ENCODE measurements at regions not wholly inside any gene's neighbourhood (a gene's known extent, or its start where the extent isn't known, plus 50 kb on each side); places are given as distances from the start of the nearest gene placed in this dataset.

DNA sequence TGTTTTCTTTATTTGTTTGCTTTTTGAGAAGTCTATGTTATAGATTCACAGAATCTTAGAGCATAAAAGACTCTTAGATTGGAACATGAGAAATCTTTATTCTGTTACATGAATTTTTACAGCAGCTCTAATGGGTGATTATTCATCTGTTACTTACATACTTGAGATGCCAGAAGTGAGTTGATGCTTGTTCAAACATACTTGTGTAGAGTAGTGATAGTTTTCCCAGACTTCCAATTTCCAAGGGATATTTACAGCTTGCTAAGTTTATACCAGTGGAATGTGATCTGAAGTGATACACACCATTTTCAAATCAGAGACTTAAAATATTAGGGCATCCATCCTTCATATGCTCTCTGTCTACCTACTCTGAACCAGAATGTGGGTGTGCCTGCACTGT, 252.9 kb upstream of the SMIM31 start:
- TF ChIP-seq, protein P1, sequence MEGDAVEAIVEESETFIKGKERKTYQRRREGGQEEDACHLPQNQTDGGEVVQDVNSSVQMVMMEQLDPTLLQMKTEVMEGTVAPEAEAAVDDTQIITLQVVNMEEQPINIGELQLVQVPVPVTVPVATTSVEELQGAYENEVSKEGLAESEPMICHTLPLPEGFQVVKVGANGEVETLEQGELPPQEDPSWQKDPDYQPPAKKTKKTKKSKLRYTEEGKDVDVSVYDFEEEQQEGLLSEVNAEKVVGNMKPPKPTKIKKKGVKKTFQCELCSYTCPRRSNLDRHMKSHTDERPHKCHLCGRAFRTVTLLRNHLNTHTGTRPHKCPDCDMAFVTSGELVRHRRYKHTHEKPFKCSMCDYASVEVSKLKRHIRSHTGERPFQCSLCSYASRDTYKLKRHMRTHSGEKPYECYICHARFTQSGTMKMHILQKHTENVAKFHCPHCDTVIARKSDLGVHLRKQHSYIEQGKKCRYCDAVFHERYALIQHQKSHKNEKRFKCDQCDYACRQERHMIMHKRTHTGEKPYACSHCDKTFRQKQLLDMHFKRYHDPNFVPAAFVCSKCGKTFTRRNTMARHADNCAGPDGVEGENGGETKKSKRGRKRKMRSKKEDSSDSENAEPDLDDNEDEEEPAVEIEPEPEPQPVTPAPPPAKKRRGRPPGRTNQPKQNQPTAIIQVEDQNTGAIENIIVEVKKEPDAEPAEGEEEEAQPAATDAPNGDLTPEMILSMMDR (IDR thresholded peaks at IDR 0.05; ENCODE audit: unreplicated experiment): no peak
- H3K9me3 Mint-ChIP-seq (ENCODE audit: unreplicated experiment): no peaks in the 10 kb centered on the region
- no peak overlapping the region for H3K4me3 Mint-ChIP-seq (ENCODE audit: unreplicated experiment)
- no peaks in the 10 kb centered on the region for H3K36me3 Mint-ChIP-seq (ENCODE audit: insufficient read depth, unreplicated experiment)
- intact Hi-C loops (cut with micrococcal nuclease): no loop called here
- H3K27me3 Mint-ChIP-seq (ENCODE audit: insufficient read depth, unreplicated experiment): no peaks in the 10 kb centered on the region
- peak overlapping the region; percentile 87 for H3K27ac Mint-ChIP-seq (ENCODE audit: low read depth, unreplicated experiment)
- peaks cover 7% of the 10 kb centered on the region for H3K4me1 Mint-ChIP-seq (ENCODE audit: insufficient read depth, unreplicated experiment)
- DNase-seq (ENCODE audit: unreplicated experiment): no peak
- CTCF ChIA-PET: no interaction called here
- BruUV-seq (replicated peaks): no TSS peak
- POLR2A ChIA-PET: interaction anchor here (1.0 to 1.5 kb wide), 2 partner anchors 13 to 36 kb away, joined by 4 read pairs; no protein-coding TSS in a partner anchor

DNA sequence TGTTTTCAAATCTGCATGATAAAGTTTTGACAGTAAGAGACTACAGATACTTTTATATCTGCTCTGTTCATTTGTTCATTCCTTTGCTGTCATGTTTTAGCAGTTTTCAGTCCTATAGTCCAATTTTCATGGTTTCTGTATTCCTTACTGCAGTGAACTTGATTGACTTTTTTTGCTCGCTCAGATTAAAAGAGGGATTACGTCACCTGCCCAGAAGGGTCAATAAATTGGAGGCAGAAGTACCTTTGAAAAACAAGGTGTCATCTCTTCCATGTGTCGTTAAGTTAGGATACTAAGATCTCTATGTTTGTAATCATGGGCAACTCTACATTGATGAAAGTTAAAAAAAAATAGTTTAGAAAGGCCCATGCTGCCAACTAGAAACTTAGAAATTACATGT, 250.1 kb upstream of the SMIM31 start:
- Mint-ChIP-seq H3K27me3 (ENCODE audit: insufficient read depth, unreplicated experiment) (no peaks in the 10 kb centered on the region), H3K4me1 (ENCODE audit: insufficient read depth, unreplicated experiment) (peaks cover 7% of the 10 kb centered on the region), H3K36me3 (ENCODE audit: insufficient read depth, unreplicated experiment) (no peaks in the 10 kb centered on the region), H3K4me3 (ENCODE audit: unreplicated experiment) (no peak overlapping the region), H3K9me3 (ENCODE audit: unreplicated experiment) (no peaks in the 10 kb centered on the region), H3K27ac (ENCODE audit: low read depth, unreplicated experiment) (no peak overlapping the region)
- BruUV-seq (replicated peaks): no TSS peak
- ChIA-PET CTCF (no interaction called here), POLR2A (no interaction called here)
- intact Hi-C loops (cut with micrococcal nuclease): no loop called here
- no peak for DNase-seq (ENCODE audit: unreplicated experiment)
- TF ChIP-seq, protein P1 (IDR thresholded peaks at IDR 0.05; ENCODE audit: unreplicated experiment): no peak

DNA sequence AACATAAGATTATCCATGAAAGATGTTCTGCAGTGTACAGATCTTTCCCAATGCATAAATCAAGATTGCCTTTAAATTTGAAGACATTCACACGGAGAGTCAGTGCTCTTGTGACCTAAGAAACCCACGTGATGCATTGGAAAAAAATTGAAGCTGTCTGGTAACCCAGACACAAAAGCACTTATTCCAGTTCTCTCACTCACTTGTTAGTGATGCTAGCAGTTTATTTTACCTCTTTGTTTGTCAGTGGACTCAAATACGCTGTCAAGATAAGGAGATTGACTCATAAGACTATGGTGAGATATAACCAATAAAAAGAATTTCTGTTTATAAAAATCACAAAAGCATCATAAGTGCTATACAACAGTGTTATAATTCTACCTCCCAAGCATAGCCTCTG, 245.8 kb upstream of the SMIM31 start:
- POLR2A ChIA-PET: interaction anchor here (0.7 kb wide), 1 partner anchor 229 kb away, joined by 3 read pairs; no protein-coding TSS in a partner anchor

DNA sequence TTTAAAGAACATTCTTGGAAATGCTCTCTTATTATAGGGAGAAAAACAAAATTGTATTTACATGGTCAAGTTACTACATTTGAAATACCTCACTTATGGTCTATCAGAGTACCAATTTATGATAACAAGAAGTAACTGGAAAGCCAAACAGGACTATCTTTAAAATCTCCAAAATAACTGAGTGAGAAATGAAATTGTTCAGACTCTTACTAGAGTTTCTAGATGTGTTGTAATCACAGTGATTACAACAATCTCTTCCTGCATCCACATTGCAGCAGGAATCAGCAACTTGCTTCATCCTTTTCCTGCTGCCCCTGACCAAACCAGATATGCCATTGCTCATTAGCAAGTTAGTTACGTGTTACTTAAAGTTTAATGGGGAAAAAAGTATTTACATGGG, 245.2 kb upstream of the SMIM31 start:
- no TSS peak for BruUV-seq (replicated peaks)
- no peaks in the 10 kb centered on the region for H3K4me1 Mint-ChIP-seq (ENCODE audit: insufficient read depth, unreplicated experiment)
- CTCF ChIA-PET: interaction anchor here (0.6 to 1.2 kb wide), 2 partner anchors 114 to 233 kb away, joined by 3 to 5 read pairs; no protein-coding TSS in a partner anchor
- TF ChIP-seq, protein P1 (IDR thresholded peaks at IDR 0.05; ENCODE audit: unreplicated experiment): no peak
- intact Hi-C loops (cut with micrococcal nuclease): loop anchor here (2.0 kb wide), 1 partner anchor 28 kb away; no protein-coding TSS in a partner anchor
- POLR2A ChIA-PET: interaction anchor here (0.7 to 2.4 kb wide), 2 partner anchors 28 to 228 kb away, joined by 3 to 11 read pairs; no protein-coding TSS in a partner anchor
- no peaks in the 10 kb centered on the region for H3K27me3 Mint-ChIP-seq (ENCODE audit: insufficient read depth, unreplicated experiment)
- H3K27ac Mint-ChIP-seq (ENCODE audit: low read depth, unreplicated experiment): no peak overlapping the region
- no peak overlapping the region for H3K4me3 Mint-ChIP-seq (ENCODE audit: unreplicated experiment)
- DNase-seq (ENCODE audit: unreplicated experiment): peak; percentile 52
- no peaks in the 10 kb centered on the region for H3K9me3 Mint-ChIP-seq (ENCODE audit: unreplicated experiment)
- no peaks in the 10 kb centered on the region for H3K36me3 Mint-ChIP-seq (ENCODE audit: insufficient read depth, unreplicated experiment)

More for the DNA sequence above, 245.8 kb upstream of the SMIM31 start:
- Mint-ChIP-seq H3K27ac (ENCODE audit: low read depth, unreplicated experiment) (no peak overlapping the region), H3K36me3 (ENCODE audit: insufficient read depth, unreplicated experiment) (no peaks in the 10 kb centered on the region), H3K9me3 (ENCODE audit: unreplicated experiment) (no peaks in the 10 kb centered on the region), H3K27me3 (ENCODE audit: insufficient read depth, unreplicated experiment) (no peaks in the 10 kb centered on the region), H3K4me1 (ENCODE audit: insufficient read depth, unreplicated experiment) (no peaks in the 10 kb centered on the region), H3K4me3 (ENCODE audit: unreplicated experiment) (no peak overlapping the region)
- no peak for DNase-seq (ENCODE audit: unreplicated experiment)
- CTCF ChIA-PET: interaction anchor here (0.6 to 1.2 kb wide), 2 partner anchors 115 to 234 kb away, joined by 3 to 5 read pairs; no protein-coding TSS in a partner anchor
- intact Hi-C loops (cut with micrococcal nuclease): loop anchor here (2.0 kb wide), 1 partner anchor 29 kb away; no protein-coding TSS in a partner anchor
- BruUV-seq (replicated peaks): no TSS peak
- TF ChIP-seq, protein P1 (IDR thresholded peaks at IDR 0.05; ENCODE audit: unreplicated experiment): no peak

Measured in MCF 10A (cell line).